H9 (cell line): ENCODE measurements at regions not wholly inside any gene's neighbourhood (a gene's known extent, or its start where the extent isn't known, plus 50 kb on each side); places are given as distances from the start of the nearest gene placed in this dataset.

Experiments used
- DNase-seq: peaks from one replicate; pipeline ENCODE4 v3.0.0-alpha.2; 2017
- H2AFZ ChIP-seq: one replicate; pipeline ENCODE4 v1.6.1; 2013; ENCODE audit warnings: mild to moderate bottlenecking, low read length, control low read depth, moderate library complexity
- H2AK5ac ChIP-seq: 2 replicates; pipeline ENCODE4 v1.6.1; 2013; ENCODE audit warnings: low read length, control low read depth, mixed read lengths; ENCODE audit not compliant: insufficient read length
- H2BK120ac ChIP-seq: one replicate; pipeline ENCODE4 v1.6.1; 2013; ENCODE audit warnings: low read depth, mild to moderate bottlenecking, low read length, control low read depth, inconsistent platforms; ENCODE audit not compliant: poor library complexity, severe bottlenecking
- H2BK12ac ChIP-seq: 2 replicates; pipeline ENCODE4 v1.6.1; 2013; ENCODE audit warnings: low read length, control low read depth, mixed read lengths, low read depth; ENCODE audit not compliant: insufficient read length
- H2BK15ac ChIP-seq: 2 replicates; pipeline ENCODE4 v1.6.1; 2013; ENCODE audit warnings: low read depth, low read length, control low read depth
- H2BK20ac ChIP-seq: one replicate; pipeline ENCODE4 v1.6.1; 2013; ENCODE audit warnings: low read depth, mild to moderate bottlenecking, low read length, control low read depth, inconsistent platforms; ENCODE audit not compliant: poor library complexity, severe bottlenecking
- H2BK5ac ChIP-seq: 2 replicates; pipeline ENCODE4 v1.6.1; 2013; ENCODE audit warnings: low read length, control low read depth, mixed read lengths; ENCODE audit not compliant: insufficient read length
- H3K14ac ChIP-seq: 2 replicates; pipeline ENCODE4 v1.6.1; 2013; ENCODE audit warnings: low read length, control low read depth; ENCODE audit not compliant: insufficient read depth
- H3K18ac ChIP-seq: 2 replicates; pipeline ENCODE4 v1.6.1; 2013; ENCODE audit warnings: low read depth, mild to moderate bottlenecking, mixed read lengths, low read length, control low read depth; ENCODE audit not compliant: insufficient read length
- H3K23ac ChIP-seq: 2 replicates; pipeline ENCODE4 v1.6.1; 2013; ENCODE audit warnings: low read length, control low read depth, mixed read lengths, low read depth; ENCODE audit not compliant: insufficient read length
- H3K23me2 ChIP-seq: 2 replicates; pipeline ENCODE4 v1.6.1; 2013; ENCODE audit warnings: low read depth, mild to moderate bottlenecking, mixed read lengths, low read length, control low read depth; ENCODE audit not compliant: insufficient read length, poor library complexity, severe bottlenecking
- H3K27ac ChIP-seq: 2 replicates; pipeline ENCODE4 v1.5.1; 2013; ENCODE audit warnings: low read length, control low read depth, mixed read lengths, low read depth; ENCODE audit not compliant: insufficient read length
- H3K27me3 ChIP-seq: 2 replicates; pipeline ENCODE4 v1.6.1; 2013; ENCODE audit warnings: low read length, control low read depth, inconsistent platforms; ENCODE audit not compliant: insufficient read depth
- H3K4ac ChIP-seq: 2 replicates; pipeline ENCODE4 v1.6.1; 2013; ENCODE audit warnings: low read depth, mild to moderate bottlenecking, control low read depth, inconsistent platforms, low read length, moderate library complexity
- H3K4me1 ChIP-seq: 2 replicates; pipeline ENCODE4 v1.6.1; 2013; ENCODE audit warnings: low read length, control low read depth, inconsistent platforms; ENCODE audit not compliant: insufficient read depth
- H3K4me2 ChIP-seq: 2 replicates; pipeline ENCODE4 v1.6.1; 2013; ENCODE audit warnings: low read length, control low read depth, mixed read lengths; ENCODE audit not compliant: insufficient read length, insufficient read depth
- H3K56ac ChIP-seq: 2 replicates; pipeline ENCODE4 v1.6.1; 2013; ENCODE audit warnings: low read depth, mild to moderate bottlenecking, mixed read lengths, low read length, control low read depth; ENCODE audit not compliant: insufficient read length
- H3K79me1 ChIP-seq: 2 replicates; pipeline ENCODE4 v1.6.1; 2013; ENCODE audit warnings: low read depth, mild to moderate bottlenecking, moderate library complexity, low read length, control low read depth, inconsistent platforms; ENCODE audit not compliant: insufficient read depth, poor library complexity, severe bottlenecking
- H3K79me2 ChIP-seq: 2 replicates; pipeline ENCODE4 v1.6.1; 2013; ENCODE audit warnings: low read length, control low read depth, inconsistent platforms; ENCODE audit not compliant: insufficient read depth
- H3K9ac ChIP-seq: 2 replicates; pipeline ENCODE4 v1.6.1; 2013; ENCODE audit warnings: low read length, control low read depth, mixed read lengths; ENCODE audit not compliant: insufficient read length; ENCODE audit errors: extremely low read depth
- H3K9me3 ChIP-seq: one replicate; pipeline ENCODE4 v1.6.1; 2013; ENCODE audit warnings: low read depth, low read length, inconsistent platforms; ENCODE audit not compliant: control insufficient read depth
- H3T11ph ChIP-seq: one replicate; pipeline ENCODE4 v1.6.1; 2013; ENCODE audit warnings: mild to moderate bottlenecking, low read length, control low read depth, inconsistent platforms
- H4K20me1 ChIP-seq: one replicate; pipeline ENCODE4 v1.6.1; 2013; ENCODE audit not compliant: control insufficient read depth, insufficient read length, insufficient read depth
- H4K5ac ChIP-seq: 2 replicates; pipeline ENCODE4 v1.6.1; 2013; ENCODE audit warnings: low read depth, mild to moderate bottlenecking, mixed read lengths, low read length, control low read depth; ENCODE audit not compliant: insufficient read length
- H4K8ac ChIP-seq: replicated peaks from 2 replicates; pipeline ENCODE4 v1.6.1; 2013; ENCODE audit warnings: low read length, control low read depth, mixed read lengths, low read depth; ENCODE audit not compliant: insufficient read length
- H4K91ac ChIP-seq: 2 replicates; pipeline ENCODE4 v1.6.1; 2013; ENCODE audit warnings: low read depth, mild to moderate bottlenecking, moderate library complexity, mixed read lengths, low read length, control low read depth; ENCODE audit not compliant: insufficient read length
- H3K27ac Mint-ChIP-seq, 3 experiments: 2 replicates in 2 of 3; 3 replicates in 1 of 3; pipeline ENCODE4 v1.8.0; 2020 to 2021; ENCODE audit warnings: mixed read lengths in 3 of 3, mild to moderate bottlenecking in 1 of 3, moderate library complexity in 1 of 3
- H3K27me3 Mint-ChIP-seq: 2 replicates; pipeline ENCODE4 v1.8.0; 2021; ENCODE audit warnings: low read depth, mild to moderate bottlenecking, moderate library complexity, mixed read lengths
- H3K36me3 Mint-ChIP-seq, 3 experiments: 2 replicates in 2 of 3; 3 replicates in 1 of 3; pipeline ENCODE4 v1.8.0; 2020 to 2021; ENCODE audit warnings: low read depth in 3 of 3, mixed read lengths in 3 of 3; ENCODE audit not compliant: insufficient read depth in 1 of 3
- H3K4me1 Mint-ChIP-seq, 2 experiments: 2 replicates each; pipeline ENCODE4 v1.8.0; 2020; ENCODE audit warnings: mixed read lengths in 2 of 2
- H3K4me3 Mint-ChIP-seq, 2 experiments: 2 replicates in 1 of 2; 3 replicates in 1 of 2; pipeline ENCODE4 v1.8.0; 2020 to 2021; ENCODE audit warnings: mild to moderate bottlenecking in 2 of 2, mixed read lengths in 2 of 2, moderate library complexity in 1 of 2
- H3K9me3 Mint-ChIP-seq, 2 experiments: 2 replicates in 1 of 2; 3 replicates in 1 of 2; pipeline ENCODE4 v1.8.0; 2020; ENCODE audit warnings: mild to moderate bottlenecking in 2 of 2, mixed read lengths in 2 of 2, moderate library complexity in 1 of 2
- CTCF ChIP-seq: fragments of 200-600 bp; sonication (generic); conservative IDR thresholded peaks from 3 replicates; pipeline ENCODE4 v1.8.0; 2021; ENCODE audit warnings: antibody characterized with exemption, mild to moderate bottlenecking
- WGBS: extraction: QIAGEN DNeasy Blood & Tissue Kit; methylation state at CpG from one replicate; pipeline ENCODE4 v1.1.7; 2013; ENCODE audit warnings: missing lambda C conversion rate, low lambda C conversion rate, mixed read lengths; ENCODE audit not compliant: insufficient read length; ENCODE audit errors: extremely low coverage; 5-methylcytosine and 5-hydroxymethylcytosine counted together

GRCh38 chr4:108350332-108350731 is 181.6 kb upstream of the LEF1 start:
- H4K20me1 ChIP-seq, result no peaks in the 10 kb centered on the region
- H3K79me2 ChIP-seq, result no peaks in the 10 kb centered on the region
- no peak overlapping the region for H2BK15ac ChIP-seq
- no peak overlapping the region for H3K9ac ChIP-seq
- no peaks in the 10 kb centered on the region for H3K9me3 ChIP-seq
- H3K27me3 ChIP-seq, result no peaks in the 10 kb centered on the region
- H4K5ac ChIP-seq, result no peak overlapping the region
- H3K23me2 ChIP-seq, result no peaks in the 10 kb centered on the region
- H3K27ac ChIP-seq, result no peak overlapping the region
- TF ChIP-seq CTCF, result no peak
- no peaks in the 10 kb centered on the region for H3K4me1 ChIP-seq
- H2AFZ ChIP-seq, result no peak overlapping the region
- no peak overlapping the region for H3K23ac ChIP-seq
- no peaks in the 10 kb centered on the region for H3K9me3 Mint-ChIP-seq
- no peak overlapping the region for H3K4me2 ChIP-seq
- no peak overlapping the region for H2BK12ac ChIP-seq
- H3T11ph ChIP-seq, result no peak overlapping the region
- no peak overlapping the region for H4K91ac ChIP-seq
- no peak overlapping the region for H3K56ac ChIP-seq
- H4K8ac ChIP-seq, result no peak overlapping the region
- no CpG with 5 or more reads among the region's 14 CpGs for WGBS
- H3K4me1 Mint-ChIP-seq, result no peaks in the 10 kb centered on the region
- H3K14ac ChIP-seq, result no peak overlapping the region
- H3K18ac ChIP-seq, result no peak overlapping the region
- no peak for DNase-seq
- H3K79me1 ChIP-seq, result no peaks in the 10 kb centered on the region
- no peak overlapping the region for H2BK20ac ChIP-seq
- H3K4ac ChIP-seq, result no peak overlapping the region
- H3K27ac Mint-ChIP-seq, result no peak overlapping the region
- H2AK5ac ChIP-seq, result no peak overlapping the region
- no peak overlapping the region for H3K4me3 Mint-ChIP-seq
- H2BK120ac ChIP-seq, result no peak overlapping the region
- H3K36me3 Mint-ChIP-seq, result no peaks in the 10 kb centered on the region
- H3K27me3 Mint-ChIP-seq, result no peaks in the 10 kb centered on the region; the same call in 1 of the 2 replicates
- H2BK5ac ChIP-seq, result no peak overlapping the region
